ENCODE measurements at regions not wholly inside any gene's neighbourhood (a gene's known extent, or its start where the extent isn't known, plus 50 kb on each side); places are given as distances from the start of the nearest gene placed in this dataset.

DNA sequence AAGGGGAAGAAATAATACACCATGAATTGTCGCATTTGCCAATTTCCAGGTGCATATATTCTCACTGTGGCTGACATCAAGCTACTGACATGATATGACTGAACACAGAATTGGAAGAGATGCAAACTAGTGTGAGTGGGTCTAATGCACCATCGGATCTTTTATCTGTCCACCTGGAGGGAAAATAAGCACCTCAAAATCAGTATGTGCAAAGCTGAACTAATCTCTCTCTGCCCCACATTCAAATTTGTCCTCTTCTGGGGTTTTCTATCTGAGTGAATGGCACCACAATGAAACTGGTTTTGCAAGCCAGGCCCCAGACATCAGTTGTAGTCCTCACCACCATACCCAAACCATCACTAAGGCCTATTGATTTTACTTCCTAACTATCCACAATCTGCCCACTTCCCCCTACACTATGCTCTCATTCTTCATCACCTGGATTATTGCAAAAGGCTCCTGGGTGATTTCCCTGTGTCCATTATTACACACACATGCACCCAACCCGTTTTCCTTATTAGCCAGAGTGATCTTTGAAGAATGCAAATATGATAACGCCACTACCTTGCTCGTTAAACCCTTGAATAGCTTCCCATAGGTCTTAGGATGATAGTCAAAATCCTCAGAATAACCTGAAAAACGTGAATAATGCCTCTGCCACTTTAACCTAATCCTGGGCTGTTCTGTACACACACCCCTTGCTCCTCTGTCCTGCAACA lies 159.0 kb upstream of the GMDS start:
- Histone ChIP-seq H3K27ac (ENCODE audit: low read depth in 1 of 3, low read length in 2 of 3) (no peak overlapping the region), H3K4me3 (ENCODE audit: low read depth in 1 of 3, low read length in 3 of 3) (no peak overlapping the region), H3K9me3 (ENCODE audit: control insufficient read depth in 2 of 2, insufficient read depth in 1 of 2, low read depth in 1 of 2, low read length in 1 of 2) (peaks cover 0 to 3% of the 10 kb centered on the region in 2 donors), H3K4me1 (ENCODE audit: control insufficient read depth in 3 of 3, insufficient read depth in 2 of 3, low read depth in 1 of 3, low read length in 2 of 3) (no peaks in the 10 kb centered on the region), H3K27me3 (ENCODE audit: control insufficient read depth in 3 of 3, insufficient read depth in 3 of 3, low read length in 3 of 3) (no peaks in the 10 kb centered on the region), H3K36me3 (ENCODE audit: control insufficient read depth in 3 of 3, insufficient read depth in 2 of 3, low read depth in 1 of 3, low read length in 3 of 3) (peaks cover 0 to 8% (median 2%) of the 10 kb centered on the region in 3 donors)
- peak in 1 of 2 donors; percentile 4 for DNase-seq
- FAIRE-seq = no peak
- 78 to 82% (median 80%) methylated on average over 6 of the region's 6 CpGs for WGBS, 3 donors

DNA sequence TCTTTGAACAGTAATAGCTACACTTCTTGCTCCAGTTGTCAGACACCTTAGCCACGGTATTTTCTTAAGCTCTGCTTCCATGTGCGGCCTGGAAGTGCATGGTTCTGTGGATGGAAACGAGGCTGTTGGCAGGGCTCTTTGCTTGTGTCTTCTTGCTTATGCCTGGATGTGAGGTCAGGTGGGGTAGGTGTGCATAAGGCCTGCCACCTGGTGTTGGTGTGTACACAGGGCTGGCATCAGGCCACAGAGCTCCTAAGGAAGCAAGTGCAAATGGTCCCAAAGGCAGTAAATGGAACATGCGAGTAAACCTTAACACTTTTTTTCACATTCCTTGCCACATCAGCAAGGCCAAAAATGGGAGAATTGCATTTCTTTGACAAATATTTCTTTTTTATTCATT lies 158.1 kb upstream of the GMDS start:
- WGBS, 3 donors = 63 to 90% (median 72%) methylated on average over 4 of the region's 4 CpGs
- no peak overlapping the region for H3K27ac ChIP-seq (ENCODE audit: low read depth in 1 of 3, low read length in 2 of 3)
- no peaks in the 10 kb centered on the region for H3K4me1 ChIP-seq (ENCODE audit: control insufficient read depth in 3 of 3, insufficient read depth in 2 of 3, low read depth in 1 of 3, low read length in 2 of 3)
- peaks cover 0 to 3% of the 10 kb centered on the region in 2 donors for H3K9me3 ChIP-seq (ENCODE audit: control insufficient read depth in 2 of 2, insufficient read depth in 1 of 2, low read depth in 1 of 2, low read length in 1 of 2)
- no peaks in the 10 kb centered on the region for H3K27me3 ChIP-seq (ENCODE audit: control insufficient read depth in 3 of 3, insufficient read depth in 3 of 3, low read length in 3 of 3)
- FAIRE-seq = no peak
- no peak overlapping the region for H3K4me3 ChIP-seq (ENCODE audit: low read depth in 1 of 3, low read length in 3 of 3)
- H3K36me3 ChIP-seq (ENCODE audit: control insufficient read depth in 3 of 3, insufficient read depth in 2 of 3, low read depth in 1 of 3, low read length in 3 of 3) = peaks cover 0 to 10% (median 2%) of the 10 kb centered on the region in 3 donors
- DNase-seq = peak; percentile 9 to 54

GRCh38 chr6:2396846-2397630 lies 151.6 kb upstream of the GMDS start:
- Histone ChIP-seq H3K9me3 (ENCODE audit: control insufficient read depth in 2 of 2, insufficient read depth in 1 of 2, low read depth in 1 of 2, low read length in 1 of 2) (peaks cover 0 to 3% of the 10 kb centered on the region in 2 donors), H3K4me1 (ENCODE audit: control insufficient read depth in 3 of 3, insufficient read depth in 2 of 3, low read depth in 1 of 3, low read length in 2 of 3) (no peaks in the 10 kb centered on the region), H3K27ac (ENCODE audit: low read depth in 1 of 3, low read length in 2 of 3) (no peak overlapping the region), H3K27me3 (ENCODE audit: control insufficient read depth in 3 of 3, insufficient read depth in 3 of 3, low read length in 3 of 3) (no peaks in the 10 kb centered on the region), H3K4me3 (ENCODE audit: low read depth in 1 of 3, low read length in 3 of 3) (no peak overlapping the region), H3K36me3 (ENCODE audit: control insufficient read depth in 3 of 3, insufficient read depth in 2 of 3, low read depth in 1 of 3, low read length in 3 of 3) (peaks cover 0 to 17% (median 2%) of the 10 kb centered on the region in 3 donors)
- DNase-seq = peak in 1 of 2 donors; percentile 6
- no peak for FAIRE-seq
- WGBS, 3 donors = 69 to 83% (median 80%) methylated on average over 15 of the region's 15 CpGs

GRCh38 chr6:2396042-2396657 lies 150.7 kb upstream of the GMDS start:
- no peak overlapping the region for H3K4me3 ChIP-seq (ENCODE audit: low read depth in 1 of 3, low read length in 3 of 3)
- no peak overlapping the region for H3K27ac ChIP-seq (ENCODE audit: low read depth in 1 of 3, low read length in 2 of 3)
- H3K4me1 ChIP-seq (ENCODE audit: control insufficient read depth in 3 of 3, insufficient read depth in 2 of 3, low read depth in 1 of 3, low read length in 2 of 3) = no peaks in the 10 kb centered on the region
- H3K36me3 ChIP-seq (ENCODE audit: control insufficient read depth in 3 of 3, insufficient read depth in 2 of 3, low read depth in 1 of 3, low read length in 3 of 3) = peaks cover 0 to 22% (median 2%) of the 10 kb centered on the region in 3 donors
- H3K9me3 ChIP-seq (ENCODE audit: control insufficient read depth in 2 of 2, insufficient read depth in 1 of 2, low read depth in 1 of 2, low read length in 1 of 2) = peaks cover 0 to 3% of the 10 kb centered on the region in 2 donors
- 59 to 81% (median 70%) methylated on average over 6 of the region's 6 CpGs for WGBS, 3 donors
- DNase-seq (peak in 1 of 2 donors; percentile 43), FAIRE-seq (no peak)
- H3K27me3 ChIP-seq (ENCODE audit: control insufficient read depth in 3 of 3, insufficient read depth in 3 of 3, low read length in 3 of 3) = no peaks in the 10 kb centered on the region

GRCh38 chr6:2388554-2389324 lies 143.3 kb upstream of the GMDS start:
- no peaks in the 10 kb centered on the region for H3K27me3 ChIP-seq (ENCODE audit: control insufficient read depth in 3 of 3, insufficient read depth in 3 of 3, low read length in 3 of 3)
- no peak overlapping the region for H3K27ac ChIP-seq (ENCODE audit: low read depth in 1 of 3, low read length in 2 of 3)
- no peak overlapping the region for H3K4me3 ChIP-seq (ENCODE audit: low read depth in 1 of 3, low read length in 3 of 3)
- peaks cover 0 to 9% (median 0%) of the 10 kb centered on the region in 3 donors for H3K36me3 ChIP-seq (ENCODE audit: control insufficient read depth in 3 of 3, insufficient read depth in 2 of 3, low read depth in 1 of 3, low read length in 3 of 3)
- H3K4me1 ChIP-seq (ENCODE audit: control insufficient read depth in 3 of 3, insufficient read depth in 2 of 3, low read depth in 1 of 3, low read length in 2 of 3) = no peaks in the 10 kb centered on the region
- FAIRE-seq (no peak), DNase-seq (no peak)
- WGBS, 3 donors = 88 to 94% (median 90%) methylated on average over 11 of the region's 11 CpGs
- no peaks in the 10 kb centered on the region for H3K9me3 ChIP-seq (ENCODE audit: control insufficient read depth in 2 of 2, insufficient read depth in 1 of 2, low read depth in 1 of 2, low read length in 1 of 2)

GRCh38 chr6:2387445-2387844 lies 142.0 kb upstream of the GMDS start:
- Histone ChIP-seq H3K27ac (ENCODE audit: low read depth in 1 of 3, low read length in 2 of 3) (no peak overlapping the region), H3K4me3 (ENCODE audit: low read depth in 1 of 3, low read length in 3 of 3) (no peak overlapping the region), H3K4me1 (ENCODE audit: control insufficient read depth in 3 of 3, insufficient read depth in 2 of 3, low read depth in 1 of 3, low read length in 2 of 3) (no peaks in the 10 kb centered on the region), H3K27me3 (ENCODE audit: control insufficient read depth in 3 of 3, insufficient read depth in 3 of 3, low read length in 3 of 3) (no peaks in the 10 kb centered on the region), H3K9me3 (ENCODE audit: control insufficient read depth in 2 of 2, insufficient read depth in 1 of 2, low read depth in 1 of 2, low read length in 1 of 2) (no peaks in the 10 kb centered on the region), H3K36me3 (ENCODE audit: control insufficient read depth in 3 of 3, insufficient read depth in 2 of 3, low read depth in 1 of 3, low read length in 3 of 3) (peaks cover 0 to 9% (median 0%) of the 10 kb centered on the region in 3 donors)
- WGBS, 3 donors = 79 to 88% (median 87%) methylated on average over 3 of the region's 3 CpGs
- FAIRE-seq (no peak), DNase-seq (no peak)

DNA sequence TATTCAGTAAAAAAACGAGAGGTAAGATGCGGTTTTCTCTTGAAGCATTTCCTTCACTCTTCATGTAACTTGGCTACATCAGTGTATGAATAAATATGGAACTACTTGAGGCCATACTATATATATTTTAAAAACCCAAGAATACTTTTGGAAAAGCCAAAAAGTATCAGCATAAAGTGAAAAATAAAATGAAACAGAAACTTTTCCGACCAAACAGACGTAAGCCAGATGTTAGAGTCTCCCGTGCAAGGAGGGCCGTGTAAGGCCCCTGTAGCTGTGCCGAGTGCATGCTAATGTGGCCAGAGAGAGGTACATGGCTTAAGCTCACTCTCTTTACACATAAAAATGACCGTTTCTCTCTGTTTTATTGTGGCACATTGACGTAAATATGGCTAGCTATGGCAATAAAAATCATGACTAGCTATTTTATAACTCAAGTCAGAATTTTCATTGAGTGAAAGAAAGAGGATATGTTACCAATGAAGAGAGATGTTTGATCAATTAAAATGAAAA lies 140.1 kb upstream of the GMDS start:
- Histone ChIP-seq H3K4me3 (ENCODE audit: low read depth in 1 of 3, low read length in 3 of 3) (no peak overlapping the region), H3K36me3 (ENCODE audit: control insufficient read depth in 3 of 3, insufficient read depth in 2 of 3, low read depth in 1 of 3, low read length in 3 of 3) (no peaks in the 10 kb centered on the region), H3K9me3 (ENCODE audit: control insufficient read depth in 2 of 2, insufficient read depth in 1 of 2, low read depth in 1 of 2, low read length in 1 of 2) (no peaks in the 10 kb centered on the region), H3K27ac (ENCODE audit: low read depth in 1 of 3, low read length in 2 of 3) (no peak overlapping the region), H3K27me3 (ENCODE audit: control insufficient read depth in 3 of 3, insufficient read depth in 3 of 3, low read length in 3 of 3) (no peaks in the 10 kb centered on the region), H3K4me1 (ENCODE audit: control insufficient read depth in 3 of 3, insufficient read depth in 2 of 3, low read depth in 1 of 3, low read length in 2 of 3) (no peaks in the 10 kb centered on the region)
- FAIRE-seq (no peak), DNase-seq (no peak)
- WGBS, 3 donors = 81 to 90% (median 90%) methylated on average over 9 of the region's 9 CpGs

DNA sequence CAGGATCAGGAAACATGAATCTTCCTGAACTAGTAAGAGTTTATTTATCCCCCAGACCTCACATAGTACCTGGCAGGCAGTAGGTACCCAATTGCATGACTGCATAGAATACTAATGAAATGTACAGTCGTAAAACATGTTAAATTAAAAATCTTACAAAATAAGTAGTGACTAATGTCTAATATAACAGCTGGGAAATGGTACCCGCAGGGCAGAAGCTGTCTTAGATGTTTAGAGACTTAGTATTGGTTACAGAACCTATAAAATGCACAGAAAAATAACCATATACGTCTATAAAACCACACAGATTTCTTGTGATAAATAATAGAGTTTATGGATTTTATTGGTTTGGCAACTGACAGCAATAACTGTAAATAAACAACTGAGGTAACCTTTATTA lies 139.1 kb upstream of the GMDS start:
- Histone ChIP-seq H3K4me3 (ENCODE audit: low read depth in 1 of 3, low read length in 3 of 3) (no peak overlapping the region), H3K27me3 (ENCODE audit: control insufficient read depth in 3 of 3, insufficient read depth in 3 of 3, low read length in 3 of 3) (no peaks in the 10 kb centered on the region), H3K27ac (ENCODE audit: low read depth in 1 of 3, low read length in 2 of 3) (no peak overlapping the region), H3K9me3 (ENCODE audit: control insufficient read depth in 2 of 2, insufficient read depth in 1 of 2, low read depth in 1 of 2, low read length in 1 of 2) (no peaks in the 10 kb centered on the region), H3K4me1 (ENCODE audit: control insufficient read depth in 3 of 3, insufficient read depth in 2 of 3, low read depth in 1 of 3, low read length in 2 of 3) (no peaks in the 10 kb centered on the region), H3K36me3 (ENCODE audit: control insufficient read depth in 3 of 3, insufficient read depth in 2 of 3, low read depth in 1 of 3, low read length in 3 of 3) (no peaks in the 10 kb centered on the region)
- DNase-seq = no peak
- FAIRE-seq = no peak
- WGBS, 3 donors = 87 to 91% (median 91%) methylated on average over 3 of the region's 3 CpGs
